SK-N-DZ (cell line): ENCODE measurements at regions not wholly inside any gene's neighbourhood (a gene's known extent, or its start where the extent isn't known, plus 50 kb on each side); places are given as distances from the start of the nearest gene placed in this dataset.

Experiments
- DNase-seq: peaks from one replicate; pipeline ENCODE4 v3.0.0-alpha.2; 2015; ENCODE audit warnings: low spot score

- DNase-seq = no peak
Measured at GRCh38 chr20:19807946-19808330, 49.9 kb downstream of the RIN2 start.

- no peak for DNase-seq
Measured at GRCh38 chr20:19808498-19808897, 50.4 kb downstream of the RIN2 start.

GRCh38 chr20:19809505-19809904 is 51.4 kb downstream of the RIN2 start:
- no peak for DNase-seq

GRCh38 chr20:19811231-19811630 is 53.2 kb downstream of the RIN2 start:
- DNase-seq = no peak

- no peak for DNase-seq
Measured at GRCh38 chr20:19812056-19812455, 54.0 kb downstream of the RIN2 start.

GRCh38 chr20:19812696-19813095 is 54.6 kb downstream of the RIN2 start:
- DNase-seq = no peak

GRCh38 chr20:19813846-19814640 is 56.0 kb downstream of the RIN2 start:
- no peak for DNase-seq

- DNase-seq = no peak
Measured at GRCh38 chr20:19815553-19815991, 57.5 kb downstream of the RIN2 start.

- DNase-seq = no peak
Measured at GRCh38 chr20:19816386-19816785, 58.3 kb downstream of the RIN2 start.

GRCh38 chr20:19817017-19817416 is 59.0 kb downstream of the RIN2 start:
- no peak for DNase-seq

GRCh38 chr20:19819149-19819548 is 61.1 kb downstream of the RIN2 start:
- DNase-seq = no peak

- no peak for DNase-seq
Measured at GRCh38 chr20:19820555-19821211, 62.6 kb downstream of the RIN2 start.

GRCh38 chr20:19821606-19822005 is 63.5 kb downstream of the RIN2 start:
- DNase-seq = no peak

- DNase-seq = no peak
Measured at GRCh38 chr20:19823216-19823615, 65.2 kb downstream of the RIN2 start.

GRCh38 chr20:19823971-19824370 is 65.9 kb downstream of the RIN2 start:
- DNase-seq = no peak

GRCh38 chr20:19824861-19825260 is 66.8 kb downstream of the RIN2 start:
- no peak for DNase-seq

GRCh38 chr20:19826179-19826914 is 68.3 kb downstream of the RIN2 start:
- DNase-seq = no peak

- no peak for DNase-seq
Measured at GRCh38 chr20:19827818-19828217, 69.8 kb downstream of the RIN2 start.

- DNase-seq = no peak
Measured at GRCh38 chr20:19828232-19828631, 70.2 kb downstream of the RIN2 start.

GRCh38 chr20:19830211-19830785 is 72.2 kb downstream of the RIN2 start:
- DNase-seq = no peak

GRCh38 chr20:19832875-19833274 is 74.8 kb downstream of the RIN2 start:
- DNase-seq = no peak

GRCh38 chr20:19833395-19833794 is 75.3 kb downstream of the RIN2 start:
- no peak for DNase-seq
